ENCODE measurements at regions not wholly inside any gene's neighbourhood (a gene's known extent, or its start where the extent isn't known, plus 50 kb on each side); places are given as distances from the start of the nearest gene placed in this dataset.

DNA sequence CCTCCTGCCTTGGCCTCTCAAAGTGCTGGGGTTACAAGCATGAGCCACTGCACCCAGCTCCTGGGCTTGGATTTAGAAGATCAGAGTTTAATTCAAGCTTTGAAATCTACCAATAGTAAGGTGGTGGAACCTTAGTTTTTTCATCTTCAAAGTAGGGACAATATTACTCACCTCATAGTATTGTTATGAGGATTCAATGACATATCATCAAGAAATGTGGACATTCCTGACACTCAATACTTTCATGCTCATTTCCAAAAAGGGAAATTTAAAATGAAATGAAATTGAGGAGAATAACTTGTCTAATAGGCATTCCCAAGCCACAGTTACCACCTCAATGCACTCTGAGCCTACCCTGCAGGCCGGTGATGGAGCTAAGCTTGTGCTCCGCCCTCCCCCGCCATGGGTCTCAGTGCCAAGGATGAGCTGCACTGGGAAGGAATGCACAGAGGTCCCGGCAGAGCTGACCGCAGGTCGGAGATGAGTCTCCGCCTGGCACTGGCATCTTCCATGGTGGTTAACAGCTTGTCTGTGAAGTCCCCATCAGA lies 56.5 kb upstream of the BCAR3 start:
- H3K4me1 ChIP-seq (ENCODE audit: insufficient read depth, poor library complexity, severe bottlenecking), result peaks cover 37% of the 10 kb centered on the region
- TF ChIP-seq, protein P1, sequence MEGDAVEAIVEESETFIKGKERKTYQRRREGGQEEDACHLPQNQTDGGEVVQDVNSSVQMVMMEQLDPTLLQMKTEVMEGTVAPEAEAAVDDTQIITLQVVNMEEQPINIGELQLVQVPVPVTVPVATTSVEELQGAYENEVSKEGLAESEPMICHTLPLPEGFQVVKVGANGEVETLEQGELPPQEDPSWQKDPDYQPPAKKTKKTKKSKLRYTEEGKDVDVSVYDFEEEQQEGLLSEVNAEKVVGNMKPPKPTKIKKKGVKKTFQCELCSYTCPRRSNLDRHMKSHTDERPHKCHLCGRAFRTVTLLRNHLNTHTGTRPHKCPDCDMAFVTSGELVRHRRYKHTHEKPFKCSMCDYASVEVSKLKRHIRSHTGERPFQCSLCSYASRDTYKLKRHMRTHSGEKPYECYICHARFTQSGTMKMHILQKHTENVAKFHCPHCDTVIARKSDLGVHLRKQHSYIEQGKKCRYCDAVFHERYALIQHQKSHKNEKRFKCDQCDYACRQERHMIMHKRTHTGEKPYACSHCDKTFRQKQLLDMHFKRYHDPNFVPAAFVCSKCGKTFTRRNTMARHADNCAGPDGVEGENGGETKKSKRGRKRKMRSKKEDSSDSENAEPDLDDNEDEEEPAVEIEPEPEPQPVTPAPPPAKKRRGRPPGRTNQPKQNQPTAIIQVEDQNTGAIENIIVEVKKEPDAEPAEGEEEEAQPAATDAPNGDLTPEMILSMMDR (IDR thresholded peaks at IDR 0.05; ENCODE audit: poor library complexity, severe bottlenecking), result no peak
- DNase-seq (ENCODE audit: low spot score), result peak; percentile 95
- H3K9me3 ChIP-seq (ENCODE audit: severe bottlenecking), result no peaks in the 10 kb centered on the region
- H3K27ac ChIP-seq (ENCODE audit: poor library complexity, severe bottlenecking), result peak overlapping the region; percentile 98
- peaks cover 16% of the 10 kb centered on the region for H3K36me3 ChIP-seq (ENCODE audit: low read depth)
- no peaks in the 10 kb centered on the region for H3K27me3 ChIP-seq (ENCODE audit: insufficient read depth, poor library complexity, severe bottlenecking)
- no peak overlapping the region for H3K4me3 ChIP-seq (ENCODE audit: severe bottlenecking)
- ATAC-seq (ENCODE audit: low read depth), result peak; percentile 90

DNA sequence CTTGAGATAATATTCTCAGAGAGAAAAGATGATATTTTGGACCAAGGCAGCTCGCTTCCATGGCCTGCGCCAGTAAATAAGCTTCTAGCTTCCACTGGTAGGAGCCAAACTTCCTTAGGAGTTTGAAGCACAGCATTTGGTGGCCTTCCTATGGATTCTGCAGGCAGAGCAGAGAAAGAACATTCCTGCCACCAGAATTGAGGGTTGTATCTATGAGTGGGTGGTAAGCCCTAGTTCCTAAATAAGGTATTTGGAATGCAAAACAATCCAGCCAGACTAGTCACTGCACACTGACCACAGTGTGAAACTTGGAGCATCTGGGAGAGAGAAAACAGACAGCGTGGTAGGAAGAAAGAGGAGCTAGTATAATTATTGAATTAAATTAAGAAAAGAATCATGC lies 54.1 kb upstream of the BCAR3 start:
- Histone ChIP-seq H3K9me3 (ENCODE audit: severe bottlenecking) (no peaks in the 10 kb centered on the region), H3K27ac (ENCODE audit: poor library complexity, severe bottlenecking) (peak overlapping the region; percentile 98), H3K4me3 (ENCODE audit: severe bottlenecking) (no peak overlapping the region), H3K4me1 (ENCODE audit: insufficient read depth, poor library complexity, severe bottlenecking) (peaks cover 37% of the 10 kb centered on the region), H3K27me3 (ENCODE audit: insufficient read depth, poor library complexity, severe bottlenecking) (no peaks in the 10 kb centered on the region), H3K36me3 (ENCODE audit: low read depth) (peaks cover 16% of the 10 kb centered on the region)
- TF ChIP-seq, protein P1 (IDR thresholded peaks at IDR 0.05; ENCODE audit: poor library complexity, severe bottlenecking), result peak; percentile 25
- no peak for DNase-seq (ENCODE audit: low spot score)
- ATAC-seq (ENCODE audit: low read depth), result peak; percentile 45

DNA sequence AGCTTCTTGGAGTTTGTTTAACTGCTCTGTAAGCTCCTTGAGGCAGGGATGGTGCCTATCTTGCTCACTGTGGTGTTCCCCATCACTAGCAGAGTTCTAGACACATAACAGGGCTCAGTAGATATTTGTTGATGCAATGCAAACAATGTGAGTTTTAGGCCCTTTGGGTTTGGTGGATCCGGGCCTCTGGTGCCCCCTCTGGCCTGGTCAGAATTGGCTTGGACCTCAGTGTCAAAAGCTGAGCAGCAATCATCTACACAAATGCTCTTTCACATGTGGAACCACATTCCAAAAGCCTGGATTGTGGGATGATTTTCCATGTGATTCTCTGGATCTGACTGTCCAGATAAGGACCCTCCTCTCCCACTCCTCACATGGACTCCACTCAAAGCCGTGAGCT lies 53.4 kb upstream of the BCAR3 start:
- DNase-seq (ENCODE audit: low spot score) (no peak), ATAC-seq (ENCODE audit: low read depth) (no peak)
- Histone ChIP-seq H3K4me1 (ENCODE audit: insufficient read depth, poor library complexity, severe bottlenecking) (peaks cover 37% of the 10 kb centered on the region), H3K4me3 (ENCODE audit: severe bottlenecking) (no peak overlapping the region), H3K27me3 (ENCODE audit: insufficient read depth, poor library complexity, severe bottlenecking) (no peaks in the 10 kb centered on the region), H3K27ac (ENCODE audit: poor library complexity, severe bottlenecking) (peak overlapping the region; percentile 98), H3K36me3 (ENCODE audit: low read depth) (peaks cover 16% of the 10 kb centered on the region), H3K9me3 (ENCODE audit: severe bottlenecking) (no peaks in the 10 kb centered on the region)
- TF ChIP-seq, protein P1 (IDR thresholded peaks at IDR 0.05; ENCODE audit: poor library complexity, severe bottlenecking), result no peak

DNA sequence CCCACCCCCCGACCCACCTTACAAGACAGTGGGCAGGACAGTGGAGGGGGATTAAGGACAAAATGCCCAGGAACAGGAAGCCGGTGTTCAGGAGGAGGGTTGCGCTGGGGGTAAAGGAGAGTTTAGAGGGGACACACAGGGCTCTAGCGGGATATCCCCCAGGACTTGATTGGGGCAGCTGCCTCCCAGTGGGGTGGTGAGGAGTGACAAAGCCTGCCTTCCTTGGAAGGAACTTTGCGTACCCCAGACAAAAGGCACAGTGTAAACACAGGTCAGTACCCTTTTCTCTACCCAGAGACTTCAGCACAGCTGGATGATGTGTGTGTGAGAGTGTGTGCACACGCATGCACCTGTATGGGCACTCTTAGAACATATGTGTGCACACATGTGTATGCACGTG lies 51.7 kb upstream of the BCAR3 start:
- no peak for ATAC-seq (ENCODE audit: low read depth)
- no peak overlapping the region for H3K27ac ChIP-seq (ENCODE audit: poor library complexity, severe bottlenecking)
- H3K4me1 ChIP-seq (ENCODE audit: insufficient read depth, poor library complexity, severe bottlenecking), result peaks cover 24% of the 10 kb centered on the region
- peaks cover 16% of the 10 kb centered on the region for H3K36me3 ChIP-seq (ENCODE audit: low read depth)
- no peak overlapping the region for H3K4me3 ChIP-seq (ENCODE audit: severe bottlenecking)
- TF ChIP-seq, protein P1 (IDR thresholded peaks at IDR 0.05; ENCODE audit: poor library complexity, severe bottlenecking), result no peak
- no peaks in the 10 kb centered on the region for H3K9me3 ChIP-seq (ENCODE audit: severe bottlenecking)
- H3K27me3 ChIP-seq (ENCODE audit: insufficient read depth, poor library complexity, severe bottlenecking), result no peaks in the 10 kb centered on the region
- DNase-seq (ENCODE audit: low spot score), result no peak

DNA sequence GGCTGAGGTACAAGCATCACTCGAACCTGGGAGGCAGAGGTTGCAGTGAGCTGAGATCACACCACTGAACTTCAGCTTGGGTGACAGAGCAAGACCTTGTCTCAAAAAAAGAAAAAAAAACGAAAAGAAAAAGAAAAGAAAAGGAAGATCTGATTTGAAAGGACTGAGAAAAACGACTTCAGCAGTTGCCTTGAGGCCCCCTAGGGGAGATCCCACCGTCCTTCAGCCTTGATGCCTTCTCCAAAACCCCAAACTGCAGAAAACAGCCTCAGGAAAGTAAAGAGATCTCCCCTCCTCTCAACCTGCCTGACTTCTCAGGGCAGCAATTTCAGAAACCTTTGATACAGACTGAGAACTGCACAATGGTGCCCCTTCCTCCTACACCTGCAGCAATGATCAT lies 50.9 kb upstream of the BCAR3 start:
- no peak overlapping the region for H3K27ac ChIP-seq (ENCODE audit: poor library complexity, severe bottlenecking)
- no peak for DNase-seq (ENCODE audit: low spot score)
- TF ChIP-seq, protein P1 (IDR thresholded peaks at IDR 0.05; ENCODE audit: poor library complexity, severe bottlenecking), result no peak

More for the DNA sequence above, 50.9 kb upstream of the BCAR3 start:
- no peak for ATAC-seq (ENCODE audit: low read depth)
- Histone ChIP-seq H3K4me1 (ENCODE audit: insufficient read depth, poor library complexity, severe bottlenecking) (peaks cover 16% of the 10 kb centered on the region), H3K9me3 (ENCODE audit: severe bottlenecking) (no peaks in the 10 kb centered on the region), H3K27me3 (ENCODE audit: insufficient read depth, poor library complexity, severe bottlenecking) (no peaks in the 10 kb centered on the region), H3K4me3 (ENCODE audit: severe bottlenecking) (no peak overlapping the region), H3K36me3 (ENCODE audit: low read depth) (peaks cover 14% of the 10 kb centered on the region)

Measured in RWPE2 (cell line).